GM18907 (cell line): ENCODE measurements at regions not wholly inside any gene's neighbourhood (a gene's known extent, or its start where the extent isn't known, plus 50 kb on each side); places are given as distances from the start of the nearest gene placed in this dataset.
"Not testable (repeated sequence)": the region's sequence is repeated elsewhere in the genome, so short reads cannot be mapped to it uniquely, and the experiment has no call there.

Source experiments
- ATAC-seq: cut with Tn5 transposase; IDR thresholded peaks from one replicate; pipeline ENCODE4 v1.9.1; 2021; ENCODE audit warnings: mild to moderate bottlenecking, moderate library complexity; ENCODE audit not compliant: unreplicated experiment

- ATAC-seq, result no peak
These were observed 375.0 kb upstream of the CCNH start for GRCh38 chr5:87787625-87788256.

GRCh38 chr5:87787086-87787485, 374.4 kb upstream of the CCNH start:
- no peak for ATAC-seq

- no peak for ATAC-seq
These were observed 373.7 kb upstream of the CCNH start for GRCh38 chr5:87786471-87786870.

- no peak for ATAC-seq
These were observed 373.0 kb upstream of the CCNH start for GRCh38 chr5:87785554-87786335.

GRCh38 chr5:87784879-87785495, 372.3 kb upstream of the CCNH start:
- ATAC-seq, result no peak

GRCh38 chr5:87784311-87784710, 371.6 kb upstream of the CCNH start:
- no peak for ATAC-seq

GRCh38 chr5:87782916-87783315, 370.2 kb upstream of the CCNH start:
- ATAC-seq, result no peak

- ATAC-seq, result no peak
These were observed 369.2 kb upstream of the CCNH start for GRCh38 chr5:87781976-87782375.

GRCh38 chr5:87780831-87781760, 368.4 kb upstream of the CCNH start:
- ATAC-seq, result peak; percentile 100

- no peak for ATAC-seq
These were observed 366.1 kb upstream of the CCNH start for GRCh38 chr5:87778876-87779275.

GRCh38 chr5:87777877-87778276, 365.1 kb upstream of the CCNH start:
- ATAC-seq, result no peak

- no peak for ATAC-seq
These were observed 364.1 kb upstream of the CCNH start for GRCh38 chr5:87776785-87777184.

- ATAC-seq, result not testable (repeated sequence)
These were observed 363.6 kb upstream of the CCNH start for GRCh38 chr5:87776302-87776701.

GRCh38 chr5:87775228-87775627, 362.5 kb upstream of the CCNH start:
- no peak for ATAC-seq

- no peak for ATAC-seq
These were observed 362.1 kb upstream of the CCNH start for GRCh38 chr5:87774804-87775203.

- no peak for ATAC-seq
These were observed 357.9 kb upstream of the CCNH start for GRCh38 chr5:87770601-87771121.

- no peak for ATAC-seq
These were observed 357.4 kb upstream of the CCNH start for GRCh38 chr5:87770016-87770570.

GRCh38 chr5:87769157-87769556, 356.4 kb upstream of the CCNH start:
- ATAC-seq, result no peak

- ATAC-seq, result no peak
These were observed 355.5 kb upstream of the CCNH start for GRCh38 chr5:87768190-87768589.

- ATAC-seq, result no peak
These were observed 352.3 kb upstream of the CCNH start for GRCh38 chr5:87765009-87765408.
